Bronchial epithelial cell (primary cell): ENCODE measurements at regions not wholly inside any gene's neighbourhood (a gene's known extent, or its start where the extent isn't known, plus 50 kb on each side); places are given as distances from the start of the nearest gene placed in this dataset.

ENCODE experiments used
- DNase-seq: peaks from one replicate; pipeline ENCODE4 v3.0.0-alpha.2; 2010; ENCODE audit warnings: low read depth
- FAIRE-seq: peaks from 2 replicates; lab custom pipeline; 2011; peaks lifted over from hg19 to GRCh38; lab: Jason Lieb, UNC
- H3K27me3 ChIP-seq: 2 replicates; pipeline ENCODE4 v1.5.1; 2011; ENCODE audit warnings: low read length; ENCODE audit not compliant: control insufficient read depth, insufficient read depth
- H3K36me3 ChIP-seq: 2 replicates; pipeline ENCODE4 v1.5.1; 2011; ENCODE audit warnings: low read length; ENCODE audit not compliant: control insufficient read depth, insufficient read depth
- H3K4me3 ChIP-seq: 2 replicates; pipeline ENCODE4 v1.5.1; 2011; ENCODE audit warnings: mild to moderate bottlenecking, low read depth, low read length, control low read depth
- TF ChIP-seq, protein P1 (sequence below): IDR thresholded peaks from 2 replicates; pipeline ENCODE4 v1.5.1; 2011; ENCODE audit warnings: mild to moderate bottlenecking, moderate library complexity, low read length, control low read depth, inconsistent platforms; ENCODE audit not compliant: insufficient read depth, severe bottlenecking

DNA sequence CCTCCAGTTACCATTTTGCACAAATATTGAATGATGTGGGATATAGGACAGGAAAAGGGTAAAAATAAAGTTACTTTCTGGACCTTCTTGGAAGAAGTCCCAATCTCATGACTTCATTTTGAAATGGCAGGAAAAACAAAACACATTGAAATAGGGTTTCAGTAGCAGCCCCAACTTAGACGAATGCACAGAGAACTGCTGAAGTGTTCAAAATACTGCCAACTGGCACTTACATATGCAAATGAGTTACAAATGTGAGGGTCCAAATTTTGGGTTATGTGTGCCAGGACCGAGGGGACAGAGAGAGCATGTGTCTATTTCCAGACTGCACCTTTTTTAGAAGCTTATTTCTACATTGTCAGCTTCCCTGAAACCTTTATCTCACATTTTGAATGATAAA, 112.9 kb upstream of the CCDC68 start:
- DNase-seq: no peak
- Histone ChIP-seq H3K4me3 (no peak overlapping the region), H3K36me3 (no peaks in the 10 kb centered on the region), H3K27me3 (peaks cover 3% of the 10 kb centered on the region)
- TF ChIP-seq, protein P1, sequence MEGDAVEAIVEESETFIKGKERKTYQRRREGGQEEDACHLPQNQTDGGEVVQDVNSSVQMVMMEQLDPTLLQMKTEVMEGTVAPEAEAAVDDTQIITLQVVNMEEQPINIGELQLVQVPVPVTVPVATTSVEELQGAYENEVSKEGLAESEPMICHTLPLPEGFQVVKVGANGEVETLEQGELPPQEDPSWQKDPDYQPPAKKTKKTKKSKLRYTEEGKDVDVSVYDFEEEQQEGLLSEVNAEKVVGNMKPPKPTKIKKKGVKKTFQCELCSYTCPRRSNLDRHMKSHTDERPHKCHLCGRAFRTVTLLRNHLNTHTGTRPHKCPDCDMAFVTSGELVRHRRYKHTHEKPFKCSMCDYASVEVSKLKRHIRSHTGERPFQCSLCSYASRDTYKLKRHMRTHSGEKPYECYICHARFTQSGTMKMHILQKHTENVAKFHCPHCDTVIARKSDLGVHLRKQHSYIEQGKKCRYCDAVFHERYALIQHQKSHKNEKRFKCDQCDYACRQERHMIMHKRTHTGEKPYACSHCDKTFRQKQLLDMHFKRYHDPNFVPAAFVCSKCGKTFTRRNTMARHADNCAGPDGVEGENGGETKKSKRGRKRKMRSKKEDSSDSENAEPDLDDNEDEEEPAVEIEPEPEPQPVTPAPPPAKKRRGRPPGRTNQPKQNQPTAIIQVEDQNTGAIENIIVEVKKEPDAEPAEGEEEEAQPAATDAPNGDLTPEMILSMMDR: no peak
- no peak for FAIRE-seq

DNA sequence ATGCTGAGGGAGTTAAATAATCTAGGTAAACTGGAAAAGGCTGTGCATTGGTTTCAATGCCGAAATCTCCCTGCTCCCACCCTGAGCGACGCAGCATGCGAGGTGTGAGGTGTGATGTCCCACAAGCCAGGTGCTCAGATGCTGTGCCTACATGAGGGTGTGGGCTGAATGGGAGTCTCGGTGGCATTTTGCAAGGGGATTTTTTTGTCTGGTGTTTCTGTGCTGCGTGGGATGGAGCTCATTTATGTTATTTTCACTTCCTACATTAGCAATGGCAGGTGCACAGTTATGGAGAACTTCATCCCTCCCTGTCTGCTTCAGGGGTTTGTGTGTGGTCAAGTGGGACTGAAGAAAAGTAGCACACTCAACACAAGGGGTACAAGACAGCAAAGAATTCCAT, 110.2 kb upstream of the CCDC68 start:
- Histone ChIP-seq H3K4me3 (no peak overlapping the region), H3K36me3 (no peaks in the 10 kb centered on the region), H3K27me3 (peaks cover 3% of the 10 kb centered on the region)
- DNase-seq: no peak
- TF ChIP-seq, protein P1: no peak
- FAIRE-seq: no peak

GRCh38 chr18:55064760-55065159, 105.5 kb upstream of the CCDC68 start:
- Histone ChIP-seq H3K36me3 (no peaks in the 10 kb centered on the region), H3K4me3 (no peak overlapping the region), H3K27me3 (no peaks in the 10 kb centered on the region)
- DNase-seq (no peak), FAIRE-seq (no peak)
- TF ChIP-seq, protein P1: no peak

GRCh38 chr18:55064073-55064472, 104.8 kb upstream of the CCDC68 start:
- H3K4me3 ChIP-seq: no peak overlapping the region
- no peaks in the 10 kb centered on the region for H3K36me3 ChIP-seq
- TF ChIP-seq, protein P1: no peak
- FAIRE-seq (no peak), DNase-seq (no peak)
- peaks cover under 1% of the 10 kb centered on the region for H3K27me3 ChIP-seq

GRCh38 chr18:55054021-55054990, 95.0 kb upstream of the CCDC68 start:
- peak; percentile 47 for FAIRE-seq
- Histone ChIP-seq H3K27me3 (peaks cover 2% of the 10 kb centered on the region), H3K4me3 (no peak overlapping the region), H3K36me3 (no peaks in the 10 kb centered on the region)
- DNase-seq: no peak
- TF ChIP-seq, protein P1: no peak

- Histone ChIP-seq H3K27me3 (no peaks in the 10 kb centered on the region), H3K4me3 (no peak overlapping the region), H3K36me3 (no peaks in the 10 kb centered on the region)
- DNase-seq (peak; percentile 81), FAIRE-seq (no peak)
- TF ChIP-seq, protein P1: no peak
Measured at GRCh38 chr18:55048892-55049291, 89.6 kb upstream of the CCDC68 start.
